OCI-LY1 (cell line): ENCODE measurements at regions not wholly inside any gene's neighbourhood (a gene's known extent, or its start where the extent isn't known, plus 50 kb on each side); places are given as distances from the start of the nearest gene placed in this dataset.

Experiments
- H2AFZ ChIP-seq: fragments of 200-600 bp; sonication (generic), shearing (Covaris generic); 2 replicates; pipeline ENCODE4 v1.6.0; 2014; ENCODE audit warnings: antibody characterized with exemption, mild to moderate bottlenecking, low read length
- H3F3A ChIP-seq: fragments of 200-600 bp; sonication (generic), shearing (Covaris generic); 2 replicates; pipeline ENCODE4 v1.6.0; 2014; ENCODE audit warnings: mild to moderate bottlenecking, antibody characterized with exemption, low read length, moderate library complexity; ENCODE audit not compliant: insufficient read depth
- H3K27ac ChIP-seq: fragments of 200-600 bp; sonication (generic); 2 replicates; pipeline ENCODE4 v1.5.1; 2014; ENCODE audit warnings: low read length, mixed run types, mild to moderate bottlenecking, low read depth; ENCODE audit not compliant: poor library complexity, severe bottlenecking
- H3K27me3 ChIP-seq: fragments of 200-600 bp; sonication (generic); 2 replicates; pipeline ENCODE4 v1.6.0; 2014; ENCODE audit warnings: antibody characterized with exemption, mild to moderate bottlenecking, low read length, moderate library complexity; ENCODE audit not compliant: insufficient read depth
- H3K36me3 ChIP-seq: fragments of 200-600 bp; sonication (generic); 2 replicates; pipeline ENCODE4 v1.6.1; 2014; ENCODE audit warnings: mild to moderate bottlenecking, antibody characterized with exemption, low read length, moderate library complexity, mixed read lengths; ENCODE audit not compliant: insufficient read depth
- H3K4me1 ChIP-seq: fragments of 200-600 bp; sonication (generic); 2 replicates; pipeline ENCODE4 v1.5.1; 2014; ENCODE audit warnings: mild to moderate bottlenecking, low read length, moderate library complexity; ENCODE audit not compliant: insufficient read depth, severe bottlenecking
- H3K4me2 ChIP-seq: fragments of 200-600 bp; sonication (generic), shearing (Covaris generic); 2 replicates; pipeline ENCODE4 v1.6.1; 2014; ENCODE audit warnings: low read length
- H3K4me3 ChIP-seq: fragments of 200-600 bp; sonication (generic); 2 replicates; pipeline ENCODE4 v1.5.1; 2014; ENCODE audit warnings: low read length, low read depth, mild to moderate bottlenecking, mixed read lengths; ENCODE audit not compliant: poor library complexity, severe bottlenecking
- H3K79me2 ChIP-seq: fragments of 200-600 bp; shearing (Covaris generic); 2 replicates; pipeline ENCODE4 v1.6.1; 2016; ENCODE audit warnings: mixed run types, low read length, mixed read lengths; ENCODE audit not compliant: insufficient read depth
- H3K9ac ChIP-seq: fragments of 200-600 bp; sonication (generic), shearing (Covaris generic); 2 replicates; pipeline ENCODE4 v1.6.1; 2014; ENCODE audit warnings: mild to moderate bottlenecking, low read length, mixed read lengths
- H3K9me2 ChIP-seq: fragments of 200-600 bp; sonication (generic), shearing (Covaris generic); 2 replicates; pipeline ENCODE4 v1.6.1; 2014; ENCODE audit warnings: low read depth, mild to moderate bottlenecking, low read length, mixed read lengths
- H3K9me3 ChIP-seq: fragments of 200-600 bp; shearing (Covaris generic); 2 replicates; pipeline ENCODE4 v1.6.1; 2014; ENCODE audit warnings: low read length, mixed read lengths
- H4K20me1 ChIP-seq: fragments of 200-600 bp; sonication (generic), shearing (Covaris generic); 2 replicates; pipeline ENCODE4 v1.6.0; 2016; ENCODE audit warnings: mild to moderate bottlenecking, low read length; ENCODE audit not compliant: insufficient read depth
- CTCF ChIP-seq: fragments of 200-600 bp; sonication (generic), shearing (Covaris generic); IDR thresholded peaks from 2 replicates; pipeline ENCODE4 v1.5.1; 2017; ENCODE audit warnings: mild to moderate bottlenecking, antibody characterized with exemption, low read length, moderate library complexity, mixed read lengths
- EZH2 ChIP-seq: fragments of 200-600 bp; sonication (generic), shearing (Covaris generic); IDR thresholded peaks from 2 replicates; pipeline ENCODE4 v1.8.0; 2017; ENCODE audit warnings: borderline replicate concordance, mixed run types, mild to moderate bottlenecking, antibody characterized with exemption, low read length, moderate library complexity, mixed read lengths

- H2AFZ ChIP-seq = no peak overlapping the region
- H3K27ac ChIP-seq = no peak overlapping the region
- no peaks in the 10 kb centered on the region for H3K9me3 ChIP-seq
- no peaks in the 10 kb centered on the region for H4K20me1 ChIP-seq
- peaks cover 26% of the 10 kb centered on the region for H3K4me1 ChIP-seq
- no peak for TF ChIP-seq EZH2
- no peak for TF ChIP-seq CTCF
- no peaks in the 10 kb centered on the region; the same call in 1 of the 2 replicates for H3K36me3 ChIP-seq
- no peak overlapping the region for H3K4me3 ChIP-seq
- no peaks in the 10 kb centered on the region for H3K27me3 ChIP-seq
- 0 out of 2 replicates have a peak, but pooled peaks cover 4% of the 10 kb centered on the region for H3F3A ChIP-seq
- H3K9me2 ChIP-seq = no peaks in the 10 kb centered on the region
- H3K4me2 ChIP-seq = no peak overlapping the region
- no peaks in the 10 kb centered on the region for H3K79me2 ChIP-seq
- no peak overlapping the region for H3K9ac ChIP-seq
Measured at GRCh38 chr2:144165599-144166250, 354.2 kb downstream of the ZEB2 start.

- Histone ChIP-seq H3K9me3 (no peaks in the 10 kb centered on the region), H3K27ac (peak overlapping the region; percentile 73), H3K9me2 (no peaks in the 10 kb centered on the region), H3K79me2 (no peaks in the 10 kb centered on the region), H3K4me1 (peaks cover 26% of the 10 kb centered on the region), H3K36me3 (no peaks in the 10 kb centered on the region; the same call in 1 of the 2 replicates), H4K20me1 (no peaks in the 10 kb centered on the region), H2AFZ (no peak overlapping the region), H3K4me2 (no peak overlapping the region), H3K9ac (no peak overlapping the region), H3K27me3 (no peaks in the 10 kb centered on the region), H3F3A (0 out of 2 replicates have a peak, but pooled peaks cover 4% of the 10 kb centered on the region), H3K4me3 (no peak overlapping the region)
- TF ChIP-seq CTCF = no peak
- no peak for TF ChIP-seq EZH2
Measured at GRCh38 chr2:144163592-144163991, 356.3 kb downstream of the ZEB2 start.

- no peaks in the 10 kb centered on the region for H3K27me3 ChIP-seq
- H2AFZ ChIP-seq = no peak overlapping the region
- no peaks in the 10 kb centered on the region for H3K9me2 ChIP-seq
- H3K27ac ChIP-seq = peak overlapping the region; percentile 73
- no peaks in the 10 kb centered on the region for H4K20me1 ChIP-seq
- H3K9me3 ChIP-seq = no peaks in the 10 kb centered on the region
- no peaks in the 10 kb centered on the region for H3K79me2 ChIP-seq
- peak; percentile 84 for TF ChIP-seq CTCF
- TF ChIP-seq EZH2 = no peak
- no peak overlapping the region for H3K9ac ChIP-seq
- no peak overlapping the region; the same call in 1 of the 2 replicates for H3K4me2 ChIP-seq
- 0 out of 2 replicates have a peak, but pooled peaks cover 4% of the 10 kb centered on the region for H3F3A ChIP-seq
- peaks cover 26% of the 10 kb centered on the region for H3K4me1 ChIP-seq
- no peaks in the 10 kb centered on the region; the same call in 1 of the 2 replicates for H3K36me3 ChIP-seq
- no peak overlapping the region for H3K4me3 ChIP-seq
Measured at GRCh38 chr2:144162652-144163051, 357.3 kb downstream of the ZEB2 start.
